Immature natural killer cell (primary cell): ENCODE measurements at regions not wholly inside any gene's neighbourhood (a gene's known extent, or its start where the extent isn't known, plus 50 kb on each side); places are given as distances from the start of the nearest gene placed in this dataset.

Experiments
- DNase-seq, 3 donors: peaks; one replicate each; pipeline ENCODE4 v3.0.0; 2022; ENCODE audit warnings: mixed read lengths in 1 of 3
- H3K27ac Mint-ChIP-seq, 6 donors: one replicate each; pipeline ENCODE4 v1.8.0; 2020; ENCODE audit warnings: mixed read lengths in 6 of 6, mild to moderate bottlenecking in 5 of 6, inconsistent platforms in 4 of 6, moderate library complexity in 3 of 6
- H3K27me3 Mint-ChIP-seq, 3 donors: one replicate each; pipeline ENCODE4 v1.8.0; 2020 to 2021; ENCODE audit warnings: low read depth in 3 of 3, mild to moderate bottlenecking in 3 of 3, mixed read lengths in 3 of 3, moderate library complexity in 3 of 3, inconsistent platforms in 1 of 3
- H3K36me3 Mint-ChIP-seq, 3 donors: one replicate each; pipeline ENCODE4 v1.8.0; 2020; ENCODE audit warnings: mixed read lengths in 3 of 3, inconsistent platforms in 2 of 3, mild to moderate bottlenecking in 2 of 3
- H3K4me1 Mint-ChIP-seq, 2 donors: one replicate each; pipeline ENCODE4 v1.8.0; 2020; ENCODE audit warnings: inconsistent platforms in 2 of 2, mild to moderate bottlenecking in 2 of 2, mixed read lengths in 2 of 2, moderate library complexity in 1 of 2
- H3K4me3 Mint-ChIP-seq, 5 donors: one replicate each; pipeline ENCODE4 v1.8.0; 2020; ENCODE audit warnings: mild to moderate bottlenecking in 5 of 5, mixed read lengths in 5 of 5, inconsistent platforms in 3 of 5, moderate library complexity in 3 of 5
- H3K9me3 Mint-ChIP-seq, 6 donors: one replicate each; pipeline ENCODE4 v1.8.0; 2020; ENCODE audit warnings: mild to moderate bottlenecking in 6 of 6, mixed read lengths in 6 of 6, inconsistent platforms in 4 of 6, moderate library complexity in 3 of 6

- peaks cover 0 to 4% (median under 1%) of the 10 kb centered on the region in 6 donors for H3K9me3 Mint-ChIP-seq
- peaks cover 0 to 5% (median 2%) of the 10 kb centered on the region in 3 donors for H3K27me3 Mint-ChIP-seq
- no peak overlapping the region for H3K27ac Mint-ChIP-seq
- no peak for DNase-seq
- no peak overlapping the region for H3K4me3 Mint-ChIP-seq
- H3K4me1 Mint-ChIP-seq, result no peaks in the 10 kb centered on the region
- H3K36me3 Mint-ChIP-seq, result peaks cover 0 to 1% (median 0%) of the 10 kb centered on the region in 3 donors
Measured at GRCh38 chr9:18238254-18238653, 235.7 kb upstream of the ADAMTSL1 start.

GRCh38 chr9:18238752-18239447, 235.1 kb upstream of the ADAMTSL1 start:
- Mint-ChIP-seq H3K9me3 (peaks cover 0 to 4% (median 1%) of the 10 kb centered on the region in 6 donors), H3K27me3 (peaks cover 1 to 3% (median 2%) of the 10 kb centered on the region in 3 donors), H3K4me3 (no peak overlapping the region), H3K27ac (no peak overlapping the region), H3K4me1 (no peaks in the 10 kb centered on the region), H3K36me3 (peaks cover 0 to 3% (median 0%) of the 10 kb centered on the region in 3 donors)
- DNase-seq, result no peak

GRCh38 chr9:18240213-18240612, 233.7 kb upstream of the ADAMTSL1 start:
- Mint-ChIP-seq H3K9me3 (peaks cover 0 to 6% (median 2%) of the 10 kb centered on the region in 6 donors), H3K27me3 (peaks cover 1 to 3% (median 2%) of the 10 kb centered on the region in 3 donors), H3K27ac (no peak overlapping the region), H3K36me3 (peaks cover 0 to 3% (median 0%) of the 10 kb centered on the region in 3 donors), H3K4me1 (no peaks in the 10 kb centered on the region), H3K4me3 (no peak overlapping the region)
- no peak for DNase-seq

GRCh38 chr9:18245911-18246310, 228.0 kb upstream of the ADAMTSL1 start:
- peaks cover 0 to 3% (median 0%) of the 10 kb centered on the region in 3 donors for H3K36me3 Mint-ChIP-seq

GRCh38 chr9:18250053-18250452, 223.9 kb upstream of the ADAMTSL1 start:
- no peaks in the 10 kb centered on the region for H3K36me3 Mint-ChIP-seq
- no peak overlapping the region for H3K27ac Mint-ChIP-seq
- no peak overlapping the region for H3K4me3 Mint-ChIP-seq
- H3K4me1 Mint-ChIP-seq, result no peaks in the 10 kb centered on the region
- peaks cover 0 to 2% (median 0%) of the 10 kb centered on the region in 3 donors for H3K27me3 Mint-ChIP-seq
- DNase-seq, result no peak
- H3K9me3 Mint-ChIP-seq, result peaks cover 0 to 2% (median 0%) of the 10 kb centered on the region in 6 donors

More at GRCh38 chr9:18245911-18246310, 228.0 kb upstream of the ADAMTSL1 start:
- Mint-ChIP-seq H3K4me3 (no peak overlapping the region), H3K27ac (no peak overlapping the region), H3K9me3 (peaks cover 0 to 6% (median 4%) of the 10 kb centered on the region in 6 donors), H3K4me1 (no peaks in the 10 kb centered on the region), H3K27me3 (peaks cover 0 to 2% (median 1%) of the 10 kb centered on the region in 3 donors)
- DNase-seq, result no peak

- H3K4me3 Mint-ChIP-seq, result no peak overlapping the region
- no peak overlapping the region for H3K27ac Mint-ChIP-seq
- H3K36me3 Mint-ChIP-seq, result no peaks in the 10 kb centered on the region
- no peaks in the 10 kb centered on the region for H3K9me3 Mint-ChIP-seq
- DNase-seq, result no peak
- no peaks in the 10 kb centered on the region for H3K4me1 Mint-ChIP-seq
- H3K27me3 Mint-ChIP-seq, result peaks cover 0 to 2% (median 0%) of the 10 kb centered on the region in 3 donors
Measured at GRCh38 chr9:18253950-18254349, 220.0 kb upstream of the ADAMTSL1 start.

- H3K36me3 Mint-ChIP-seq, result no peaks in the 10 kb centered on the region
- no peak overlapping the region for H3K4me3 Mint-ChIP-seq
- DNase-seq, result peak; percentile 37 to 51 (median 48)
- H3K9me3 Mint-ChIP-seq, result no peaks in the 10 kb centered on the region
- no peaks in the 10 kb centered on the region for H3K4me1 Mint-ChIP-seq
- no peak overlapping the region for H3K27ac Mint-ChIP-seq
- H3K27me3 Mint-ChIP-seq, result peaks cover 0 to 2% (median 0%) of the 10 kb centered on the region in 3 donors
Measured at GRCh38 chr9:18255158-18255629, 218.8 kb upstream of the ADAMTSL1 start.

GRCh38 chr9:18255747-18256146, 218.2 kb upstream of the ADAMTSL1 start:
- Mint-ChIP-seq H3K9me3 (no peaks in the 10 kb centered on the region), H3K4me3 (no peak overlapping the region), H3K27me3 (peaks cover 0 to 2% (median 0%) of the 10 kb centered on the region in 3 donors), H3K27ac (no peak overlapping the region), H3K4me1 (no peaks in the 10 kb centered on the region), H3K36me3 (no peaks in the 10 kb centered on the region)
- DNase-seq, result no peak

- H3K27ac Mint-ChIP-seq, result no peak overlapping the region
- H3K36me3 Mint-ChIP-seq, result no peaks in the 10 kb centered on the region
- peaks cover 0 to 2% (median 0%) of the 10 kb centered on the region in 3 donors for H3K27me3 Mint-ChIP-seq
- peaks cover 0 to 2% (median 0%) of the 10 kb centered on the region in 6 donors for H3K9me3 Mint-ChIP-seq
- no peak overlapping the region for H3K4me3 Mint-ChIP-seq
- no peak for DNase-seq
- H3K4me1 Mint-ChIP-seq, result no peaks in the 10 kb centered on the region
Measured at GRCh38 chr9:18256568-18256967, 217.4 kb upstream of the ADAMTSL1 start.

- Mint-ChIP-seq H3K27me3 (no peaks in the 10 kb centered on the region), H3K36me3 (no peaks in the 10 kb centered on the region), H3K27ac (no peak overlapping the region), H3K4me1 (no peaks in the 10 kb centered on the region), H3K4me3 (no peak overlapping the region), H3K9me3 (peaks cover 0 to 2% (median 0%) of the 10 kb centered on the region in 6 donors)
- DNase-seq, result no peak
Measured at GRCh38 chr9:18260521-18260920, 213.4 kb upstream of the ADAMTSL1 start.

- Mint-ChIP-seq H3K4me3 (no peak overlapping the region), H3K27ac (no peak overlapping the region), H3K27me3 (no peaks in the 10 kb centered on the region), H3K9me3 (peaks cover 0 to 2% (median 0%) of the 10 kb centered on the region in 6 donors), H3K4me1 (no peaks in the 10 kb centered on the region), H3K36me3 (no peaks in the 10 kb centered on the region)
- no peak for DNase-seq
Measured at GRCh38 chr9:18261181-18261580, 212.8 kb upstream of the ADAMTSL1 start.

- H3K36me3 Mint-ChIP-seq, result no peaks in the 10 kb centered on the region
- no peak for DNase-seq
- no peak overlapping the region for H3K4me3 Mint-ChIP-seq
- H3K9me3 Mint-ChIP-seq, result peaks cover 0 to 2% (median 0%) of the 10 kb centered on the region in 6 donors
- no peak overlapping the region for H3K27ac Mint-ChIP-seq
- no peaks in the 10 kb centered on the region for H3K27me3 Mint-ChIP-seq
- no peaks in the 10 kb centered on the region for H3K4me1 Mint-ChIP-seq
Measured at GRCh38 chr9:18263377-18263776, 210.6 kb upstream of the ADAMTSL1 start.

GRCh38 chr9:18268381-18268780, 205.6 kb upstream of the ADAMTSL1 start:
- H3K9me3 Mint-ChIP-seq, result peaks cover 0 to 16% (median 4%) of the 10 kb centered on the region in 6 donors
- no peaks in the 10 kb centered on the region for H3K27me3 Mint-ChIP-seq
- no peak overlapping the region for H3K4me3 Mint-ChIP-seq
- DNase-seq, result no peak
- no peaks in the 10 kb centered on the region for H3K4me1 Mint-ChIP-seq
- H3K27ac Mint-ChIP-seq, result no peak overlapping the region
- no peaks in the 10 kb centered on the region for H3K36me3 Mint-ChIP-seq

GRCh38 chr9:18269561-18269960, 204.4 kb upstream of the ADAMTSL1 start:
- no peak for DNase-seq

More at GRCh38 chr9:18269561-18269960, 204.4 kb upstream of the ADAMTSL1 start:
- Mint-ChIP-seq H3K4me1 (no peaks in the 10 kb centered on the region), H3K4me3 (no peak overlapping the region), H3K27me3 (no peaks in the 10 kb centered on the region), H3K27ac (no peak overlapping the region), H3K36me3 (peaks cover 0 to 3% (median 0%) of the 10 kb centered on the region in 3 donors), H3K9me3 (peaks cover 0 to 26% (median 7%) of the 10 kb centered on the region in 6 donors)
